Lower lobe of right lung (tissue), 2 donors: ENCODE measurements at regions not wholly inside any gene's neighbourhood (a gene's known extent, or its start where the extent isn't known, plus 50 kb on each side); places are given as distances from the start of the nearest gene placed in this dataset.
A peak's percentile ranks its signal among the peaks of the same experiment; 100 is the strongest.

ENCODE experiments used
- ATAC-seq, 2 donors: fragments of 200-7000 bp; cut with Tn5 transposase; one replicate each; pipeline ENCODE4 v1.9.1; 2020 to 2022; ENCODE audit warnings: mild to moderate bottlenecking in 2 of 2, moderate library complexity in 2 of 2
- DNase-seq: peaks from one replicate; pipeline ENCODE4 v3.0.0-alpha.2; 2020
- H3K27ac ChIP-seq: fragments of 200-600 bp; one replicate; pipeline ENCODE4 v1.8.0; 2022
- H3K27me3 ChIP-seq: fragments of 200-600 bp; one replicate; pipeline ENCODE4 v1.8.0; 2022; ENCODE audit warnings: low read depth
- H3K36me3 ChIP-seq: fragments of 200-600 bp; one replicate; pipeline ENCODE4 v1.8.0; 2022; ENCODE audit warnings: mild to moderate bottlenecking
- H3K4me1 ChIP-seq: fragments of 200-600 bp; one replicate; pipeline ENCODE4 v1.8.0; 2022
- H3K4me3 ChIP-seq: fragments of 200-600 bp; one replicate; pipeline ENCODE4 v1.8.0; 2022; ENCODE audit warnings: mild to moderate bottlenecking
- H3K9me3 ChIP-seq: fragments of 200-600 bp; one replicate; pipeline ENCODE4 v1.8.0; 2022
- CTCF ChIP-seq: fragments of 200-600 bp; IDR thresholded peaks from one replicate; pipeline ENCODE4 v1.8.0; 2022; ENCODE audit warnings: antibody characterized with exemption, mild to moderate bottlenecking
- intact Hi-C: fragments of 100-400 bp; cut with DNase I; formaldehyde crosslinking; loops from one replicate; pipeline ENCODE4 v1.11.0; 2022
- donor health status: DM: no; HTN: yes; CAD: no; lungs with severe emphysema.

GRCh38 chr2:128446049-128446873 is 127.6 kb upstream of the HS6ST1 start:
- H3K4me1 ChIP-seq = peaks cover 31% of the 10 kb centered on the region
- no peaks in the 10 kb centered on the region for H3K36me3 ChIP-seq
- intact Hi-C loops = no loop called here
- DNase-seq (no peak), ATAC-seq (peak in 1 of 2 donors; percentile 5)
- no peaks in the 10 kb centered on the region for H3K27me3 ChIP-seq
- no peaks in the 10 kb centered on the region for H3K9me3 ChIP-seq
- no peak for TF ChIP-seq CTCF
- H3K27ac ChIP-seq = peak overlapping the region; percentile 18
- H3K4me3 ChIP-seq = no peak overlapping the region

GRCh38 chr2:128446874-128447537 is 128.3 kb upstream of the HS6ST1 start:
- peaks cover 25% of the 10 kb centered on the region for H3K4me1 ChIP-seq
- H3K27ac ChIP-seq = no peak overlapping the region
- no peaks in the 10 kb centered on the region for H3K9me3 ChIP-seq
- intact Hi-C loops = no loop called here
- no peak for TF ChIP-seq CTCF
- ATAC-seq (no peak), DNase-seq (no peak)
- no peaks in the 10 kb centered on the region for H3K27me3 ChIP-seq
- H3K36me3 ChIP-seq = no peaks in the 10 kb centered on the region
- no peak overlapping the region for H3K4me3 ChIP-seq

GRCh38 chr2:128447538-128447995 is 128.9 kb upstream of the HS6ST1 start:
- intact Hi-C loops = no loop called here
- DNase-seq = no peak
- H3K4me1 ChIP-seq = peaks cover 20% of the 10 kb centered on the region
- H3K9me3 ChIP-seq = no peaks in the 10 kb centered on the region
- no peak for TF ChIP-seq CTCF
- no peak overlapping the region for H3K4me3 ChIP-seq
- no peaks in the 10 kb centered on the region for H3K36me3 ChIP-seq
- no peaks in the 10 kb centered on the region for H3K27me3 ChIP-seq
- ATAC-seq = no peak
- H3K27ac ChIP-seq = no peak overlapping the region

- H3K4me3 ChIP-seq = no peak overlapping the region
- no peak for TF ChIP-seq CTCF
- intact Hi-C loops = no loop called here
- no peak for DNase-seq
- no peaks in the 10 kb centered on the region for H3K36me3 ChIP-seq
- no peak overlapping the region for H3K27ac ChIP-seq
- ATAC-seq = no peak
- peaks cover 10% of the 10 kb centered on the region for H3K4me1 ChIP-seq
- H3K27me3 ChIP-seq = no peaks in the 10 kb centered on the region
- H3K9me3 ChIP-seq = no peaks in the 10 kb centered on the region
Observed at GRCh38 chr2:128448331-128449225, 129.9 kb upstream of the HS6ST1 start.
